Endothelial cell of umbilical vein (primary cell): ENCODE measurements at regions not wholly inside any gene's neighbourhood (a gene's known extent, or its start where the extent isn't known, plus 50 kb on each side); places are given as distances from the start of the nearest gene placed in this dataset.

ENCODE experiments used
- BruUV-seq: library from RNA; stranded (reverse); fragments of 400-500 nt; replicated peaks from 2 replicates; lab custom pipeline; 2021; lab: Mats Ljungman, UMichigan
- CTCF ChIA-PET: fragments of 300-600, 350-600 bp; sonication (Branson Sonifier 250); formaldehyde crosslinking; loops from one replicate; lab custom pipeline; 2021; ENCODE audit warnings: antibody characterized with exemption, inconsistent platforms; lab: Charles Lee
- POLR2A ChIA-PET: fragments of 300-600, 350-600 bp; sonication (Branson Sonifier 250); formaldehyde crosslinking; loops from one replicate; lab custom pipeline; 2021; ENCODE audit warnings: antibody characterized with exemption, inconsistent platforms; lab: Charles Lee
- DNase-seq: peaks from one replicate; pipeline ENCODE4 v3.0.0-alpha.2; 2011; ENCODE audit warnings: low read depth, low spot score
- FAIRE-seq: peaks from 2 replicates; lab custom pipeline; 2011; peaks lifted over from hg19 to GRCh38; lab: Jason Lieb, UNC
- H2AFZ ChIP-seq: 2 replicates; pipeline ENCODE4 v1.6.0; 2012; ENCODE audit warnings: low read depth, low read length, control low read depth, inconsistent platforms
- H3K27ac ChIP-seq: 2 replicates; pipeline ENCODE4 v1.5.1; 2011; ENCODE audit warnings: low read depth, mild to moderate bottlenecking, control low read depth, low read length, moderate library complexity; ENCODE audit not compliant: insufficient read depth
- H3K27me3 ChIP-seq, 2 experiments: 2 replicates each; pipeline versions ENCODE4 v1.6.0 to v1.6.1; 2011; ENCODE audit warnings: low read length in 2 of 2, mixed read lengths in 1 of 2; ENCODE audit not compliant: control insufficient read depth in 2 of 2, insufficient read depth in 2 of 2
- H3K36me3 ChIP-seq, 2 experiments: 2 replicates in 1 of 2; 3 replicates in 1 of 2; pipeline ENCODE4 v1.5.1; 2011; ENCODE audit warnings: low read length in 2 of 2, mild to moderate bottlenecking in 1 of 2, moderate library complexity in 1 of 2; ENCODE audit not compliant: control insufficient read depth in 2 of 2, insufficient read depth in 2 of 2; ENCODE audit errors: extremely low read depth in 1 of 2
- H3K4me1 ChIP-seq: 3 replicates; pipeline ENCODE4 v1.5.1; 2011; ENCODE audit warnings: mild to moderate bottlenecking, low read length; ENCODE audit not compliant: control insufficient read depth, insufficient read depth; ENCODE audit errors: extremely low read depth
- H3K4me2 ChIP-seq: 2 replicates; pipeline ENCODE4 v1.6.1; 2011; ENCODE audit warnings: low read length, control low read depth, mixed read lengths; ENCODE audit not compliant: insufficient read depth
- H3K4me3 ChIP-seq, 3 experiments: fragments of 200-600 bp in 1 of 3; sonication (generic), shearing (Covaris generic) in 1 of 3; replicated peaks in 1 of 3; 2 replicates each; pipeline ENCODE4 v1.5.1; 2011 to 2016; ENCODE audit warnings: control low read depth in 3 of 3, low read length in 3 of 3, mild to moderate bottlenecking in 2 of 3, inconsistent platforms in 1 of 3, low read depth in 1 of 3, moderate library complexity in 1 of 3; ENCODE audit not compliant: insufficient read depth in 1 of 3
- H3K79me2 ChIP-seq: 2 replicates; pipeline ENCODE4 v1.6.0; 2012; ENCODE audit warnings: low read length, inconsistent platforms; ENCODE audit not compliant: control insufficient read depth, insufficient read depth
- H3K9ac ChIP-seq: replicated peaks from 2 replicates; pipeline ENCODE3; 2011; ENCODE audit warnings: low read length, control low read depth; ENCODE audit not compliant: insufficient read depth; ENCODE audit errors: extremely low read depth
- H3K9me1 ChIP-seq: replicated peaks from 3 replicates; pipeline ENCODE4 v1.6.0; 2011; ENCODE audit warnings: mild to moderate bottlenecking, low read length; ENCODE audit not compliant: control insufficient read depth, insufficient read depth; ENCODE audit errors: extremely low read depth
- H3K9me3 ChIP-seq: replicated peaks from 2 replicates; pipeline ENCODE4 v1.5.1; 2012; ENCODE audit warnings: low read length, inconsistent platforms; ENCODE audit not compliant: control insufficient read depth, insufficient read depth
- H4K20me1 ChIP-seq: replicated peaks from 2 replicates; pipeline ENCODE3; 2011; ENCODE audit warnings: mild to moderate bottlenecking, low read length; ENCODE audit not compliant: control insufficient read depth, insufficient read depth; ENCODE audit errors: extremely low read depth
- CTCF ChIP-seq, 2 donors: IDR thresholded peaks; 1 replicate in 1 of 2; 2 replicates in 1 of 2; pipeline ENCODE4 v1.5.1; 2011; ENCODE audit warnings: low read length in 2 of 2, mild to moderate bottlenecking in 2 of 2, moderate library complexity in 2 of 2, control low read depth in 1 of 2, inconsistent platforms in 1 of 2, low read depth in 1 of 2; ENCODE audit not compliant: insufficient read depth in 1 of 2; ENCODE audit errors: extremely low read depth in 1 of 2
- EZH2 ChIP-seq: IDR thresholded peaks from 2 replicates; pipeline ENCODE4 v1.6.1; 2012; ENCODE audit warnings: borderline replicate concordance, low read depth, mild to moderate bottlenecking, moderate library complexity, low read length, inconsistent platforms; ENCODE audit not compliant: severe bottlenecking
- FOS ChIP-seq: IDR thresholded peaks from 2 replicates; pipeline ENCODE4 v1.6.1; 2011; ENCODE audit warnings: mild to moderate bottlenecking, low read length, moderate library complexity, borderline replicate concordance; ENCODE audit not compliant: insufficient read depth
- GATA2 ChIP-seq: IDR thresholded peaks from 2 replicates; pipeline ENCODE4 v1.7.0; 2011; ENCODE audit warnings: low read depth, mild to moderate bottlenecking, moderate library complexity, mixed read lengths, low read length; ENCODE audit not compliant: insufficient read length, insufficient read depth
- JUN ChIP-seq: IDR thresholded peaks from 2 replicates; pipeline ENCODE4 v1.6.1; 2011; ENCODE audit warnings: borderline replicate concordance, low read depth; ENCODE audit not compliant: insufficient read length, insufficient read depth
- MAX ChIP-seq: IDR thresholded peaks from 2 replicates; pipeline ENCODE4 v1.6.1; 2011; ENCODE audit not compliant: insufficient read depth, insufficient read length
- MYC ChIP-seq: IDR thresholded peaks from one replicate; pipeline ENCODE4 v1.6.1; 2011; ENCODE audit warnings: mild to moderate bottlenecking, low read depth, low read length
- POLR2A ChIP-seq: IDR thresholded peaks from 2 replicates; pipeline ENCODE4 v1.6.1; 2012; ENCODE audit warnings: low read depth, mild to moderate bottlenecking, control low read depth, low read length
- POLR2AphosphoS5 ChIP-seq: IDR thresholded peaks from 2 replicates; pipeline ENCODE4 v1.6.1; 2012; ENCODE audit warnings: low read depth, mild to moderate bottlenecking, control low read depth, low read length, moderate library complexity; ENCODE audit not compliant: insufficient read depth
- dilution Hi-C: fragments of 300-500 bp; cut with MboI; formaldehyde crosslinking; loops from one replicate; pipeline ENCODE4 v1.15.0; 2019; ENCODE audit warnings: low sequenced_read_pairs; ENCODE audit not compliant: extremely low pct_ligation_motif_present
- intact Hi-C: fragments of 100-400 bp; cut with micrococcal nuclease; formaldehyde crosslinking; loops from one replicate; pipeline ENCODE4 v1.10.0; 2022

GRCh38 chr6:137969874-137970273 lies 102.8 kb downstream of the TNFAIP3 start:
- no peaks in the 10 kb centered on the region for H3K36me3 ChIP-seq
- intact Hi-C loops, result no loop called here
- CTCF ChIA-PET, result no interaction called here
- no peak overlapping the region for H3K4me2 ChIP-seq
- H4K20me1 ChIP-seq, result no peaks in the 10 kb centered on the region
- no peaks in the 10 kb centered on the region for H3K27me3 ChIP-seq
- H2AFZ ChIP-seq, result no peak overlapping the region
- H3K9ac ChIP-seq, result no peak overlapping the region
- no peak overlapping the region for H3K4me3 ChIP-seq
- no peaks in the 10 kb centered on the region for H3K9me1 ChIP-seq
- no peaks in the 10 kb centered on the region for H3K9me3 ChIP-seq
- BruUV-seq, result no TSS peak
- DNase-seq (no peak), FAIRE-seq (no peak)
- TF ChIP-seq POLR2AphosphoS5 (no peak), POLR2A (no peak), GATA2 (no peak), MYC (no peak), CTCF (IDR thresholded peaks at IDR 0.05; ENCODE audit: extremely low read depth in 1 of 2, insufficient read depth in 1 of 2, low read depth in 1 of 2, low read length in 2 of 2) (no peak), JUN (no peak), MAX (no peak), EZH2 (no peak), FOS (no peak)
- no peak overlapping the region for H3K27ac ChIP-seq
- H3K4me1 ChIP-seq, result no peaks in the 10 kb centered on the region
- H3K79me2 ChIP-seq, result no peaks in the 10 kb centered on the region
- POLR2A ChIA-PET, result no interaction called here
- dilution Hi-C loops, result no loop called here
